ENCODE measurements at regions not wholly inside any gene's neighbourhood (a gene's known extent, or its start where the extent isn't known, plus 50 kb on each side); places are given as distances from the start of the nearest gene placed in this dataset.

DNA sequence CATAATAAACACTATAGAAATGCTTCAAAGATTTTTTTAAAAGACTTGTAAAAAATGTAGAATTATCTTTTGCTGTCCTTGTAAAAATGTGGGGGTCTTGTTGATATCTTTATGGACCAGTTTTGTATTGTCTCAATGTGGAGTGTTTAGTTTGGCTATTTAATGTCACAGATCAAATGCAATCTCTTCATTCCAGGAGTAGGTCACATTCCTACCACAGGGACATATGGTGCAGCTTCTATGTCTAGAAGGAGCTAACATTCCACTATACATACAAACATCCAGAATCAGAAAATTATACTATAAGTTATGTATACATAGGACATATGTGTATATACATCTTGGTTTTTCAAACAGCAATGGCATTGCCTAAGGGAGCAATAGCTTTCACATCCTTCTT lies 345.7 kb downstream of the BMP4 start:
- no peak for DNase-seq (ENCODE audit: low spot score)

DNA sequence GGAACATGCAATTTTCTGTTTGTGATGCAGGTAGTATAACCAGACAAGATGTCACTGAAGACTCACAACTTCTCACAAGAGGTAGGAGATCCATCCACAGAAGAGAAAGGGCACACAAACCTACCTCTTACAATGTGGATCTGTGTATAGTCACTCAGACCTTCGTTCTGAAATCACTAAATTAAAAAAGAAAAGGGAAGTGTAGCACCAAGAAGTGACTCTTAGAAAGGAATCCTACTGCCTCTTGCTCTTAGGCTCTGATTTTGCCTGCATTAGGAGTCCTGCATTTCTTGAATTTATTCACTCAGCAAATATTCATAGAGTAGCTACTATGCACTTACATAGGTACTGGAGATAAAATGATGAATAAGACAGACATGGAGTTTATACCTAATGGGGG lies 347.6 kb downstream of the BMP4 start:
- DNase-seq (ENCODE audit: low spot score), result no peak

DNA sequence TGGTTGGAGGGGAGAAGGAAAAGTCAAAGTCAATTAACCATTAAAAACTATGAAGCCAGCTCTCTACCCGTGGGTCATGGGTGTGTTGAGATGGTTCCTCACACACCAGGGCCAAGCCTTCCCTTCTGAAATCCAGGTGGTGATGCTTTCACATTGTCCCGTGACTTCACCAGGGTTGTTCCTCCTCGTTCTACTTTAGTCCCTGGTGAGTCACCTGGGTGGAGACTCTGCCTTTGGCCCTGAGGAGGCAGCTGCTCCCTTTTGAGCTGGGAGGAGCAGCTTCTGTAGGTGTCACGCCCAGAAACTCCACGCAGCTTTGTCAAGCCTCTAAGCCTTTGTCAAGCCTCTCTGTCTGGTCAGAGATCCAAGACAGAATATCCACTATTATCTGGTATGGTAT lies 348.3 kb downstream of the BMP4 start:
- peak; percentile 5 for DNase-seq (ENCODE audit: low spot score)

DNA sequence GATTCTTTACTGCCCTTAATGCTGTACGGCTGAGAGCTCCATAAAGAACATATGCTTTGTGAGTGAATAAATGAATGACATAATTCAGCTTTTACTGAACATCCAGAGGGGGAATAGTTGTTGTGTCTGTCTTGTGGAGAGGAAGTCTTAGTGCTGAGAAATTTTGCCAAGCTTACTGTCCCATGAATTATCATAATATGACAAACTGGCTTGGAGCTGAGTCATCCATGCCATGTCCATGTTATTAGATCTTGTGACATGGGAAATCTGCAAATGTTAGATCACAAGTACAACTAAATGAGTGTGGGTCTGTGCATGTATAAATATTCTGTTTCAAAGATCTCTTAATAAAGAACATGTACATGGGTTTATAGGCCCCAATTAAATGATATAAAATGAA lies 350.4 kb downstream of the BMP4 start:
- no peak for DNase-seq (ENCODE audit: low spot score)

DNA sequence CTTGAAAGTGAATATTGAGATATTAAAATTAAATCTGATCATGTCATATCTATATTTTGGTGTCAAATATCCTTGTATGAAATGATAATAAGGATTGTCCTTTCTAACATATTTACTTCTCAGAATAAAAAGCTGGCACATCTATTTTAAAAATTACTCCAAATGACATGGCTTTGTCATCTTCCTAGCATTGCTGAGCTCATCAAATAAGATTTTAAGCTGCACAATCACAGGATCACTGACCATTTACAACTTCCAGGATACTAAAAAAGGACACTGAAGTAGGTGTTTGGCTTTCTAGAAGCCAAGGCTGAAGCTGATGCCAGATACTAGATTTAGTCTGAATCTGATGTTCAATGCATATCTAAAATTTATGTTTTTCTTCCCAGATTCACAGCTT lies 351.1 kb downstream of the BMP4 start:
- no peak for DNase-seq (ENCODE audit: low spot score)

DNA sequence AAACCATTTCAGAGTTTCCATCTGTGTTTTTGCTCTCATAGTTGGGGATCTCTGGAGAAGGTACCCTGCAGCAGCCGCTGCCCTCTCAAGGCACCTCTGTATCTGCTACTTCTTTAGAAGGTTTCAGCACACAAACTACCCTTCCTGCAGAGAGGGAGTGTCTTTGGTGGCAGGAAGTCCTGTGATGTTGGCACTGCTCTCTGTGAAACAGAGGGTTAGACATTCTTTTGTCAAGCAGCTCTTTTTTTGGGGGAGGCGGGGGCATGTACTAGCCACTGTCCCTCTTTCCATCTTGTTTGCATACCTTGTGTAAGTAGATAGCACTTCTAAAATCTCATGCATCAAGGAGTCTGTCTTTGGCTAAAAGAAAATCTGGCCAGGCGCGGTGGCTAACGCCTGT lies 352.6 kb downstream of the BMP4 start:
- DNase-seq (ENCODE audit: low spot score), result no peak

DNA sequence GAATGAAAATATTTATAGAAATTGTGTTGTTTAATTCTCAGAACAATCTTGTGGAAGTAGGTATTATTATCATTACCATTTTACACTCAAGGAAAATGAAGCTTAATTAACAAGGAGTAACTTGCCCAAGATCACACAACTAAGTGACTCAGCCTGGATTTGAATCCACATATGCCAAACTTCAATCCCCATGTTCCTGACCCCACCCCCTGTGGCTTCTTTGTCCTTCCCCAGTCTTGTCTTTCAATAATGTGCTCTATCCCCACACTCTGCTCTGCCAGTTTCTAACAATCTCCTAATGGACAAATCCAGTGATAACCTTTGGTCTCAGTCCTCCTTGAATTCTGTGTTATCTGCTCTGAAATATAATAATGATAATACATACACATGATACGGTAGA lies 355.2 kb downstream of the BMP4 start:
- no peak for DNase-seq (ENCODE audit: low spot score)

DNA sequence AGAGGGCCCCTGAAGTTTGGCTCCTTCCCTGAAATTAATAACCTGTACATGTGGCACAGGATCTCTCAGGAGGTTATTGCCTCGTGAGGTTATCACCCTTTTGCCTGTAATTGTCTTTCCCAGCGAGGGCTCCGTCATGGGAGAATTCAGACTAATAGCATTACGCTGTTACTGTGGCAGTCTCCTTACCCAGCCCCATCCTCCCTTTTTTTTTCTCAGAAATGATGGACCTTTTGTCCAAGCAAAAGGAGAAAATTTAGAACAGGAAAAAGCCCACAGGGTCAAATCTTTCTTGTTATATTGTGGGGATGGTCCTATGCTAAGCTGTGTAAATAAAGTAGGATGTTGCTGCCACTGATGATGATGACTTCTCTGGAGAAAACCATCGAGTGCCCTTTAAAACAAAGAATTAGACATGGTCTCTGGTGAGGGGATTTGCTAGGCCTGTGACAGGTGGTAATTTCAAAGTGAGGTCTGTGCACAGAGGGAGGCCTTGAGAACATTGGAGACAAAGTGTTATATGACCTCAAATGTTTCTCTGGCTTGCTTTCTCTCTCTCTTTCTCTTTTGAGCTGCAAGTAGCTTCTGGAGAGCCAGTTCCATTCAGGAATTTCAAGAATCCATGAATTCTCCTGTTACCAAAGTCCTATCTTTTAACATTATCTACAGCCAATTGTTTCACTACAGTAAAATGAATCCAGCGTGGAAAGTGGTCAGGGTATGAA lies 357.2 kb downstream of the BMP4 start:
- DNase-seq (ENCODE audit: low spot score), result no peak

DNA sequence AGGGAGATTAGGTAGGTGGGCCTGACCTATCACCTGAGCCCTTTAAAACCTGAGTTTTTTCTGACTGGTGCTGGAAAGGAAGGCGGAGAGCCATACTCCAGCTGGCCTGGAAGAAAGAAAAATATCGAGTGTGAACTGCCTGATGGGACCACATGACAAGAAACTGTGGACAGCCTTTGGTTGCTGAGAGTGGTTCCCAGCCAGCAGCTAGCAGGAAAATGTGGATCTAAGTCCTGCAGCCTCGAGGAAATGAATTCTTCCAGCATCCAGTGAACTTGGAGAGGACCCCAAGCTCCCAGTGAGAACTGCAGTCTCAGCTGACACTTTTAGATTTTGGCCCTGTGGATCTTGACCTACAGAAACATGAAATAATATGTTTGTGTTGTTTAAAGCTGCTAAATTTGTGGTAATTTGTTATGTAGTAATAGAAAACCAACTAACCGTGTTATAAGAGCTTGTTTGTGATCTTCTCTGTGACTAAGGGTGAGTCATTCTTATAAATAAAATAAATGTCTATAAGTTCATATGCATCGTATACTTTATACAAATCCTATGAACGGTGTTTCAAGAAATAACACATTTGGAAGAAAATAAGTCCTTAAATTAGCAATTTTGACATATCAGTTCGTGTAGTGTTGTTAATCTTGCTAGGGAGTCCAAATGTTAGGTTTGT lies 359.6 kb downstream of the BMP4 start:
- no peak for DNase-seq (ENCODE audit: low spot score)

DNA sequence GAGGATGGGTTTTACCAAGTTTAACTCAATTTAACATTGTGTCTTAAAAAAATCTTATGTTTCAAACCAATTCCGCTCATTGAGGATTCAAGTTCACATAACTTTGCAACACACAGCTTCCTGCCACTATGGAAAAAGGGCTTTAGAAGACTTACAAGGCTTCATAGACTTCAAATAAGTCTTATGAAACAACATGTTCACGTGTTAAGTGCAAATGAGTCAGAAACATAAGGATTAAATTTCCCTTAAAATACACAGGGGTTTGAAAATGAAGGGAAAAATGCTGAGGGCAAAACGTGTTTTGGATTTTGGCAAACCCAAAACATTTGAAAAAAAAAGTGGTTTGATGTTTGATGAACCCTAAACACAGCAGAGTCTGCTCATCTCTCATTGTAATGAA lies 364.8 kb downstream of the BMP4 start:
- no peak for DNase-seq (ENCODE audit: low spot score)

DNA sequence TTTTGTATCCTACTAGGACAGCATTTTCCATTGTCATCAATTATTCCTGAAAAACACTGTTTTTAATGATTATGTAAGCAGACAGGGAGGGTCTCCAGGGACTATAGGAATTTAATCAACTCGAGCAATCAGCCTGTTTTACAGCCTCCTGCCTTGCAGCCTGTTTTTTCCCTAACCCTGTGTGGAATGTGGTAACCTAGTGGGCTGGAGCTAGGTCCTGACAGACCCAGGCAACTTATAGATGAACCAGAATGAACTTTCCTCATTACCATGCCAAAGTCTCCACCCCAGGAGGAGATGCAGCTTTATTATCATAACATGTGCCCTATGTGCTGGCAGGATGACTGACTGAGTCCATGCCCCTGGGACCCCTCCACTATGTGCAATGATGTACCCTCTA lies 375.1 kb downstream of the BMP4 start:
- DNase-seq (ENCODE audit: low spot score), result no peak

DNA sequence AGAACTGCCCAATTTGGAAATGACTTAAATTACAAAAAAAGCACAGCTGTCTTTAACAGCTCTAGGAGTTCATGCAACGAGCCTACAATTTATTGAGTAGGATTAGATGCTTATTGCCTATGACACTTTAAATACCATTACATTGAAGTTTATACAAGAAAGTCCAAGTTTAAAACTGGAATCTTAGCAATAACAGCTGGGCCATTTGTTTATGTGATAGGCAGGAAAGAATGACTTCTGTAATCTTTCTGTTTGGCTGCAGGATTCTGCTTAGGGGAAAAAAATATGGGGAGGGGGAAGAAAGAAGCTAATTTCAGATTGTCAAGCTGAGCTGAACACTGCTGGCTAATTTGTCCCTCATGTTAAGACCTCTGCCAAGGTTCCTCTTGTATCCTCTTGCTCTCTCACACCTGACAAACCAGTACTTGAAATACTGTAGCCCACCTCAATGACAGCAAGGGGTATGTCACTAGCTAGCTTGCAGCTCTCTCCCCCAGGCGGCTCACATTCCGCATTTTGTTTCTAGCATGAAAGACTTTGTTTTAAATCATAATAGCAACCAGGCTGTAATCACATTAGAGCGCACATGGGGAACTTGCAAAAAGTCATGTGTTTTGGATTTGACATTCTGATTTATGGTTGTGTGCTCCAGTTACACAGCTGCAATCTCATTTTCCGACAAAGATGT lies 384.8 kb downstream of the BMP4 start:
- no peak for DNase-seq (ENCODE audit: low spot score)

DNA sequence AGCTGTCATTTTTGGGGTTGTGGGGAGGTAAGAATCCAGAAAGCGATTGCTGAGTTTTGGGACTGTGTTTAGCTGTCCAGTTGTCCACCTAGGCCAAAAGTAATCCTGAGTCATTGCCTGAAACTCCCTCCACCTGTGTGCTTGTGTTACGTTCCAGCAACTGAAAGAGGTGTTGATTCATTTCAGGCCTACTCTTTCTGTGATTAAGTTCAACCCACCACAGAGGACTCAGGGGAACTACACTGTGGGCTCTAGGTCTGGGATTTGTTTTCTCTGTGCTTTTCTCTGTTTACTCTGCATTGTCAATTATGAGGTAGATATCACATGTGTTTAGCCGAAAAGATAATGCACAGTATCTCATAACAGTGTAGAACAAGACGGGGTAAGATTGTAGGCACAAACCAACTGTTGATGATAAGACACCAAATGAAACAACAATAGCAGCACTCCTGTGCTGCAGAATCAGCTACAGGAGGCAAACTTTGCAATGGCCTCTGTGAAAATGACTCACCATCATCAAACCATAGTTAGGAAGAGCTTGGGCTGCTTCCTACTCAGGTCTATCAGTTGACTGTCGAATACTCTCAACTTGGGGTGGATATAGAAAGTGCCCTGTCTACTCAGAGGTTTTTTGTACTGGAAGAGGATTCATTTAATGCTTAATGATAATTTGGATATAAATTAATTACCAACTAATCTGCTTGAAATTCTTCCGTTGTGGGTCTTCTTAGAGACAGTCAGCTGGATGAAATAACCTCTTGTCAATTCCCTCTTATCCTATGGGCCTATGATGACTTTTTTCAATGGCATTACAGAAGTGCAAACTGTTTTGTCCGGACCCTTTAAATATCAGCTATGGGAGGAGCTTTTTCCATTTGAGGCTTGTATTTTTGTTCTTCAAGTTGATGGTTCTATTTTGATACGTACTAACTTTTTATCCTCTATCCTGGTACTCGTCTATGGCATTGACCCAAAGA lies 385.9 kb downstream of the BMP4 start:
- DNase-seq (ENCODE audit: low spot score), result no peak

DNA sequence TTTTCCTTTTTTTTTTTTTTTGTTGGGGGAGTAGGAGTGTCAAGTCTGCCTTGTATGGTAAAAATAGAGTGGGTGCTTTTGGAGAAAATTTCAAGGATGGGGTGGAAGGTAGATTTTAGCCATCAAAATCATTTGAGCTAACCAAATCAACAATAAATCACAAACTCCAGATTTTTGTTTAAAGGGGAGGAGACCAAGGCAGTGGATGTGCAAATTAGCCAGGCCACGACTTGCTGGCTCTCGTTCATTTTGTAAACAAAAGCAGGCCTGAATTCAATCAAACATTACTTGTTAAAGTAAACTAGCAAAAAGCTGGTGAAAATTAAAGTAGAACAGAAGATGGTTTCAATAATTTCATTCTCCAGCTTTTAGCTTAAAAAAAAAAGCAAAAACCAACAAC lies 387.2 kb downstream of the BMP4 start:
- DNase-seq (ENCODE audit: low spot score), result no peak

DNA sequence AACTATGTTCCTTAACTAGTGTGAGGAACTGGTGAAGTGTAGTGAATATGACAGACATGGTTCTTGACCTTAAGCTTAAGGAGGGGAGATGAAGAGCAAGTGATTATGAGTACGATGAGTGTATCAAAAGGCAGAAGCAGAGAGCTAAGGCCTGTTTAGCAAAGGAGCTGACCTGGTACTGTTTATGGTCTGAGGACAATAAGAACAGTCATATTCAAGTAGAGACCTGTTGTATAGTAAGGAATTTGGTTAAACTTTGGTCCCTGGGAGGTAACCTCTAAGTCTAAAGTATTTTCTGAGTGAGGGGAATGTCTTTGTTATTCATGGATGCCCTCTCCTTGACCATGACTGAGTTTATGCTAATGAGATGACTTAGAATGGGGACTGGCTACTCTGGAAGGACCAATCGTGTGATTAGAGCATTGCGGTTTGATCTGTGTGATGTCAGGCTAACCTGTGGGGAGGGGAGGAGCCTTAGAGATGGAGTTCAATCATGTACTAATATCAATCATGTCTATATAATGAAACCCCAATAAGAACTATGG lies 389.3 kb downstream of the BMP4 start:
- DNase-seq (ENCODE audit: low spot score), result no peak

DNA sequence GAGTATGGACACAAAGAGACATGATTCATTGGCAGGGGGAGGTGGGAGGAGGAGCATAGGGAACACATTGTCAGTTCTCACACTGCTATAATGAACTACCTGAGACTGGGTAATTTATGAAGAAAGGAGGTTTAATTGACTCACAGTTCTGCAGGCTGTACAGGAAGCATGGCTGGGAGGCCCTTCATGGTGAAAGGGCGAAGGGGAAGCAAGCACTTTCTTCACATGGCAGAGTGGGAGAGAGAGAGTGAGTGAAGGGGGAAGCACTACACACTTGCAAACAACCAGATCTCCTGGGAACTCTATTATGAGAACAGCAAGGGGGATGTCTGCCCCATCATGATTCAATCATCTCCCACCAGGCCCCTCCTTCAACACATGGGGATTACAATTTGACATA lies 391.8 kb downstream of the BMP4 start:
- DNase-seq (ENCODE audit: low spot score), result no peak

DNA sequence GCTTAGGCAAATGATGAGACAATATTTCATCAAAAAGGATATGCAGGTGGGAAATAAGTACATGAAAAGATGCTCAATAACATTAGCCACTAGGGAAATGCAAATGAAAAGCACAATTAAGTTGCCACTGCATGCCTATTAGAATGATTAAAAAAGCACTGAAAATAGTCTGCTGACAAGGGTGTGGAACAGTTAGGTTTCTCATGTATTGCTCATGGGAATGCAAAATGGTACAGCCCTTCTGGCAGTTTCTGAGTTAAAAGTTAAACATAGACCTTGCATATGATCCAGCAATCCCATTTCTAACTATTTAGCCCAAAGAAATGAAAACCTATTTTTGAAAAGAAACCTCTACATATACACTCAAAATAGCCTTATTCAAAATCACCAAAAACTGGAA lies 393.0 kb downstream of the BMP4 start:
- no peak for DNase-seq (ENCODE audit: low spot score)

DNA sequence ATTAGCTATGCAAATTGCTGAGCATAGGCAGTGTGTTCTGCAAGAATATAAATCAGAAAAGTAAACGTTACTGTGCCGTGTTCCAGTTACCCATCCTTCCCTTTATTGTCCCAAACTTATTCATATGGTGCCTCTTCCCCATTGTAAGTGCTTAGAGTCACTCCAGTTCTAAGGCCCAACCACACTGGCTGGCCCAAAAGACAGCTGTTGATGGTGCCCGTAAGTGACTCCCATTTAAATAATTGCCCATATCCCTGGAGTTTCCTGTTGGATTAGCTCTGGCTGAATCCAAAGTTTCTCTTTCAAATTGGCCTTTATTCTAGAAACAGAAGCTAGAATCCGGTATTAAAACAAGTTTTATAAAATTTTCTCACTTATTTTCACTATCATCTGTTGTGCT lies 400.1 kb upstream of the DDHD1 start:
- DNase-seq (ENCODE audit: low spot score), result no peak

DNA sequence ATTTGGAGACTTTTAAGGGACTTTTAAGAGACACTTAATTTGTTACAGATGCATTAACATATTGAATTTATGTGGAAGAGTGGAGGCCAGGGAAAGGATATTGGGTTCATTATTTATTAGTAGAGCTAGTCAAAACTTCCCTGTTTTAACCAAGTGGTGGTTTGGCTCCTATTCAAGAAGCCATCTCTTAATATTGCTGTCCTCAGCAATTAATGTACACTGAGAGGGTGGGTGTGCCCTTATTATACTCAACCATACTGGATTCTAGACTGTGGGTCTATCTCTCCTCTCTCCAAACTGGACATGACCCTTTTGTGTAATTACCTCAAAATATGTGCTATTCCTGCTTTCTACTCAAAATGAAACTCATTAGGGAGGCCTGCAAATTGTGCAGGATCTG lies 398.7 kb upstream of the DDHD1 start:
- DNase-seq (ENCODE audit: low spot score), result no peak

DNA sequence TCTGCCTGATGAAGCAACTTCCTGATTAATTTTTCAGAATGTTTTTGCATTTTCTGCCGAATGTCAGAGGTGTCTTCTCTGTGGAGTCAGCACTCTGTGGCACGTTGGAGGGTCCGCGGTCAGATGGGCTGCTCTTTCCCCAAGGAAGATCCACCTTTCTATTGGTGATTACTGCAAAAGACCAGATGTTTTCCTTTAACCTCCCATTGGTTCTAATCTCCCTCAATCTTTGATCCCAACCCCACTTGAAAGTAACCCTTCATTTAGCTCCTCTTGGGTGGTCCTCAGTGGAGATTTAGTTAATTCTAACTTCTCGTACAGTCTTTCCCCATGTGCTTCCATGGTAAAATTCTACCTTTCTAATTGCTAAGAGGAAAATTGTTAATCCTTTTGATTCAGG lies 397.7 kb upstream of the DDHD1 start:
- no peak for DNase-seq (ENCODE audit: low spot score)

DNA sequence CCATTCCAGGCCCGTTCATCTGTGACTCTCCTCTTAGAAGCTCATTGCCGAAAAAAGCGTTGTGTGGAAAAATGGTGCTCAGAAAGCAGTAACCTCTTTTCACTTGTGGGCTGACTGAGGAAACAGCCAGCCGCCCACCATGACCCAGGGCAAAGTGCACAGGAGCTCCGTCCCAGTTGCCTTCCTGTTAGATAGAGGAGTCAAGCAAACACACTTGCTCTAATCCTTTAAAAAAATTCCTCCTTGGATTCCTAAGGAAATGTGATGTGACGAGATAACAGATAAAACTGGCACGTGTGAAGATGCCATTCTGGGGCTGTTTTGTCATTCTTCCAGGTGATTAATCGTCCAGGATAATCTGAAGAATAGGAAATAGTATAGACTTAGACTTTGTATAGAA lies 396.8 kb upstream of the DDHD1 start:
- no peak for DNase-seq (ENCODE audit: low spot score)

DNA sequence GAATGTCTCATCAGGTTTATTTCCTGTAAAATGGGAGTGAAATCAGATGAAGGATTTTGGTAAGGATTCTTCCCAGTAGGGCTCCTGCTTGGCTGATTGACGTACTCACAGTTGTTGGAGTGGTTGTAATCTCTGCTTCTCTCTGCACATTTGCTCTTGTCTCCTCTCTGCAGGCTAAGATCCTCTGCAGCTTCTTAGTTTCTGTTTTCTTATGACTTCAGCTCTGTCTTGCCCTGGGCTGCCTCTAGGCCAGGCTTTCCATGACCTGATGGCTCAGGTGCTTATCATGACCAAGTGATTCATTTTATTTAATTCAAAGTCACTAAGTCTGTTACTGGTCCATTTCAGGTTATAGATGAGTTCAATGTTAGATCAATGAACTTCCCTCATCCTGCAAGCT lies 394.5 kb upstream of the DDHD1 start:
- DNase-seq (ENCODE audit: low spot score), result no peak
